ENCODE measurements at regions not wholly inside any gene's neighbourhood (a gene's known extent, or its start where the extent isn't known, plus 50 kb on each side); places are given as distances from the start of the nearest gene placed in this dataset.
"Not testable (repeated sequence)": the region's sequence is repeated elsewhere in the genome, so short reads cannot be mapped to it uniquely, and the experiment has no call there.

- DNase-seq (ENCODE audit: low read depth): no peak
These were observed 242.8 kb downstream of the CCSER2 start for GRCh38 chr10:84571146-84571545.

GRCh38 chr10:84574102-84574501 lies 245.7 kb downstream of the CCSER2 start:
- DNase-seq (ENCODE audit: low read depth): peak; percentile 2

DNA sequence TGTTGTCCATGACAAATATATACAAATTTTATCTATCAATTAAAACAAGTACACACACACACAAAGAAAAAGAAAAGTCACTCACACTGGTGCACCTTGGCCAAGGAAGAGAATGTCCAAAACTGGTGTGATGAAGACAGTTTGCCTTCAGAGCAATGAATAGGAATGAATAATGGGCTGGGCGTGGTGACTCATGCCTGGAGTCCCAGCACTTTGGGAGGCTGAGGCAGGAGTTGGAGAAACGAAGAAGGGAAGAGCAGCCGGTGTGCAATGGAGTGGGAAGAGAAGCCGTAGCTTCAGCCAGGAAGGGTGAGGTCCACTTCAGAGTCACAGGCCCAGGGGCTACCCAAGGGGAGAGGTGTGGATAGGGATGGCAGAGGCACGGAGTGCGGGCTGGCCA lies 253.6 kb downstream of the CCSER2 start:
- no peak for DNase-seq (ENCODE audit: low read depth)

DNA sequence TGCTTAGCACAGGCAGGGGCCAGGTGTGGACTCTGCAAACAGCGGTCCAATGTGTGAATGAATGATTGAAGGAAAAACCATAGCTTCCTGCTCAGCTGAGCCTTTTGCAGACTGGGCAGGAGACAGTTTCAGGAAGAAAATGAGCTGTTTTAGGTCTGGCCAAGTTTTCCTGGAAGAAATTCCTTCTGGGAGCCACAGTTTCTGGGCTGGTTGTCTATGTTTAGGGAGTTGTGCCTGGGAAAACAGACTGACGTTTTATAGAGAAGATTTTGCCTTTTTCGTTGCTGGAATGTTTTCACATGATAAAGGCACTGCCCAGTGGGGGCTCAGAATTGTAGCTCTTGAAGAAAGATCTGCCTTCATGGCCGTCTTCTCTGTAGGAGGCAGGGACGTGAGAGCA lies 255.1 kb downstream of the CCSER2 start:
- no peak for DNase-seq (ENCODE audit: low read depth)

DNA sequence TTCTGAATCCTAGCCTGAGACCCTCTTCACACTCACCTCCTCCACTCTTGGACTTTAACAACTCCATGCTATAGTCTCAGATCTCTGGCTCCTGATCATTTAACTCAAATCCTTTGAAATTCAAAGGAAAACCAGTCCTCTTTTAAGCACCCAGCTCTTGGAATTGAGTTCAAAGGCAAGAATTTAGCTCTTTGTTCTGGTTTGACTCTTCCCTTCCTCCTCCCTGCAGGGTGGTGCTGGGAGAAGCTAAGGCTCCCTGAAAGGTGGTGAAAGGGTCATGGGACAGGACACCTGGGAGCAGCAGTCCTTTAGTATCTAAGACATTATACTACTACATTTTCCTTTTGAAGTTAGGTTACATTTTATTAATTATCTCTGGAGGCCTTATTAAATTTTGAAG lies 259.4 kb downstream of the CCSER2 start:
- no peak for DNase-seq (ENCODE audit: low read depth)

GRCh38 chr10:84588426-84588825 lies 260.0 kb downstream of the CCSER2 start:
- DNase-seq (ENCODE audit: low read depth): no peak

DNA sequence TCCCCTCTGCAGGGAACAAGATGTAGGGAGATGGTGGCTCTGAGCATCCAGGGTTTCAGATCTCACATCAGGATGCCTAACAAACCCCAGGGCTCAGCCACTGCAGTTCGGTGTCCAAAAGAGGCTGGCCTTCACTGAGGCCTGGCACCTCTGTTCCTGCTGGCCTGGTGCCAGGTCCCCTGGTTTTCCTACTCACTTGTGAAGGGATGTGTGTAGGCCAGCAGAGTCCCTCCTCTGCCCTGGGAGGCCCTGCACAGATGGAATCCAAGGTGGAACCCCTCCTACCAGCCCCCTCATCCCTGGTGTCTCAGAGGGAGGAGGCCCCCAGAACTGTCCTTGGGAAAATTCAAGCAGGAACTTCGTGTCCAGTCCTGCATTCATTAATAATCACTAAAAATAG lies 260.6 kb downstream of the CCSER2 start:
- DNase-seq (ENCODE audit: low read depth): no peak

GRCh38 chr10:84589526-84590205 lies 261.3 kb downstream of the CCSER2 start:
- no peak for DNase-seq (ENCODE audit: low read depth)

- DNase-seq (ENCODE audit: low read depth): peak; percentile 16
These were observed 262.2 kb downstream of the CCSER2 start for GRCh38 chr10:84590327-84591193.

DNA sequence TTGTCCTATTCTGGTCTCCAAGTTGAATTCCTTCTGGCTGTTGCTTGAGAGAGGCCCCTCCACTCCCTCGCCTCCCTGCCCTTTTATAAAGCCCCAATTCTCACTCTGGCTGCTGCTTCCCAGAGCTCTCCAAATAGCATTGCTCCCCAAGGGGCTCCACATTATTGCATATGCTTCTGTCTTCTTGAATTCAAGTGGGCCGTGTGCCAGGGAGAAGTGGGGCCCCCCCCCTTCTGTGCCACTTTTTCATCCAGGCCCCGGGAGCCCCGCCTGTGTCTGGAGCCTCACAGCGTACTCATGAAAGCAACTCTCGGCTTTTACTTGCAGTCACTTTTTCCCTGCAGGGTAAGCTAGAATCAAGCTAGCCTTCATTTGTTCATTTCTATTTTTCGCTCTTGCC lies 265.1 kb downstream of the CCSER2 start:
- no peak for DNase-seq (ENCODE audit: low read depth)

GRCh38 chr10:84596585-84596984 lies 268.2 kb downstream of the CCSER2 start:
- DNase-seq (ENCODE audit: low read depth): no peak

GRCh38 chr10:84599254-84599653 lies 270.9 kb downstream of the CCSER2 start:
- DNase-seq (ENCODE audit: low read depth): no peak

GRCh38 chr10:84600947-84601346 lies 272.6 kb downstream of the CCSER2 start:
- DNase-seq (ENCODE audit: low read depth): no peak

- not testable (repeated sequence) for DNase-seq (ENCODE audit: low read depth)
These were observed 274.2 kb downstream of the CCSER2 start for GRCh38 chr10:84602543-84602942.

- no peak for DNase-seq (ENCODE audit: low read depth)
These were observed 275.6 kb downstream of the CCSER2 start for GRCh38 chr10:84603971-84604370.

GRCh38 chr10:84605802-84606201 lies 277.4 kb downstream of the CCSER2 start:
- no peak for DNase-seq (ENCODE audit: low read depth)

DNA sequence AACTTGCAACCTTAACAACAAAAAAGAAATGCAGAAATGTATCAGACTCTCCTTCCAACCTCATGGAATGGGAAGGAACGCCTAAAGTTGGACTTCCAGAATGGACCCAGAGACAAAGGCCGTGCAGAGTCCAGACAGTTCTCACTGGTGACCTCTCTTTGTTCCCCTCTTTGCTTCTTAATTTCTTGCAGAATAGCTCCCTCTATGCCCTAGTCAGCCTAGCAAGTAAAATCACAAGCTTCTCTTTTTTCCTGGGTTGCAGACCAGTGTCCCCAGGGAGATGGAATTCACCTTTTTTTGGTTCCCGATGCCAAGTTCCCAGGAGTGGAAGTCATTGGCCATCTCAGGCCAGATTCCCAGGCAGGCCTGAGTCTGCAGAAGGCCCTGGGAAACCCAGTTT lies 278.0 kb downstream of the CCSER2 start:
- no peak for DNase-seq (ENCODE audit: low read depth)

DNA sequence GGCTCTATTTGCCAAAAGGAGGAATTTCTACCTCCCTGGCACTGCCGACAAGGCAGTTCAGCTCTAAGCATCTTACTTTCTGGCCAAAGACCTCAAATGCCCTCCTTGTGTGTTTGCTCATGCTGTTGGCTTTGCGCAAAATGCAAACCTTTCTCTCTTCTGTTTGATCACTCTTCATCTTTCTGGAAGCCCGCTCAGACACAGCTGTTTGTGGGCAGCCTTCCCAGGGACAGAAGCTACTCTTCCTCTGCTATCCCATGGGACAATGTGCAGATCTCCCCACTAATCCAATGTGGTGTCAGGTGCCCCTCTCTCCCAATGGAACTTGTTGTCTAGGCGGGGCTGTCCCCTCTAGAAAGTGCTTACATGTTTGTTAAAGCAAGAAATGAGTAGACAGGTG lies 278.7 kb downstream of the CCSER2 start:
- no peak for DNase-seq (ENCODE audit: low read depth)

DNA sequence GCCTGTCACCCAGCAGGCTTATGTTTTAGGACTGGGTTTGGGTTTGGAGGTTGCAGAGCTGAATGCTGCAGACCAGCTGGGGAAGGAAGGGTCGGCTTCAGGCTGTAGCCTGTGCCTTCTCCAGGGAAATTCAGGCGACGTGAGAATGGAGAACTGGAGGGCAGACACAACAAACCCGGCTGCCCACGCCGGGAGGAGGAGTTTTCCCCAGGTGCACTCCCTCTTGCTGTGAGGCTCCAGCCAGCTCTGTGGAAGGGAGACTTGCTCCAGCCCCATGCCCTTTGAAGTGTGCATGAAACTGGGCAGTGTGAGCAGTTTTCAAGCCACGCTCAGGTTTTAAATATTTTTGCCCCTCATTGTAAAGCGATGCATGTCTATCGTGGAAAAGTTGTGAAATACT lies 279.1 kb downstream of the CCSER2 start:
- no peak for DNase-seq (ENCODE audit: low read depth)

- DNase-seq (ENCODE audit: low read depth): no peak
These were observed 279.7 kb downstream of the CCSER2 start for GRCh38 chr10:84608126-84608525.

GRCh38 chr10:84613336-84614021 lies 285.1 kb downstream of the CCSER2 start:
- peak; percentile 12 for DNase-seq (ENCODE audit: low read depth)

- no peak for DNase-seq (ENCODE audit: low read depth)
These were observed 298.2 kb downstream of the CCSER2 start for GRCh38 chr10:84626397-84627087.
